Femur (tissue), 1 donor: ENCODE measurements at regions not wholly inside any gene's neighbourhood (a gene's known extent, or its start where the extent isn't known, plus 50 kb on each side); places are given as distances from the start of the nearest gene placed in this dataset.
"Not testable (repeated sequence)": the region's sequence is repeated elsewhere in the genome, so short reads cannot be mapped to it uniquely, and the experiment has no call there.

Experiments used
- DNase-seq: peaks from one replicate; pipeline ENCODE4 v3.0.0-alpha.2; 2017

DNA sequence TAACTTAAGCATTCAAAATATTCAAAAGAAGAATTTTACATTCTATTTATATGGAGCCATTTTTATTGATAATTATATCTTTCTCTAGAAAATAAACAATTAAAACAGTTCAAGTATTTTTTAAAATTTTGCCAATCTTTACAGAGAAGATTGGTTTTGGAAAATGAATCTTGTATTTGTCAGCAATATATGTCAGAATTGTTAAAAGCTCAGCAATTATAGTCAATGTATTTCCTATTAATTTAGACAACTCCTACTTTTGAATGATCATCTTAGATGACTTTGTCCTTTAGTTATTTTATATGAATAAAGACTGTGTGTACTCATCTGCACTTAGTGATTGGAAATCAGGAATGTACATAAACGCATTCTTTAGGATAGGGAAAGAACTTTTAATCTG is 223.9 kb upstream of the MAD2L1 start:
- DNase-seq, result no peak

DNA sequence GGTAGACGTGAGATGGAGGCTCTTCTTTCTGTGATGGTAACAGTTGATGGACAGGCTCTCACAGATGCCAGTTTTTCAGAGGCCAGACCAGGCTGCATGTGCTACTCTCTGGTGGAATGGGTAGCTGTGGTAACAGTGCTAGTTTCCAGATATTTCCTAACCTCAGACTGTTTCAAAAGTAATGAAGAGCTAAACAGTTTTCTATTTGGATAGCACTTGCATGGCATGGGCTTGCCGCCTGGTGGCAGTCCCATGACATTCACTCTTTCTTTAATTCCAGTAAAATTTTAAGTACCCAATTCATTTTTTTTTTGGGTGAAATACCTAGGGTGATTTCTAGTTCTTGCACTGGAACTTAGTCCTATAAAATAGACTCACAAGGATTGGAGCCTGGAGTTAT is 220.2 kb upstream of the MAD2L1 start:
- no peak for DNase-seq

- no peak for DNase-seq
Observed at GRCh38 chr4:120281581-120281980, 214.9 kb upstream of the MAD2L1 start.

DNA sequence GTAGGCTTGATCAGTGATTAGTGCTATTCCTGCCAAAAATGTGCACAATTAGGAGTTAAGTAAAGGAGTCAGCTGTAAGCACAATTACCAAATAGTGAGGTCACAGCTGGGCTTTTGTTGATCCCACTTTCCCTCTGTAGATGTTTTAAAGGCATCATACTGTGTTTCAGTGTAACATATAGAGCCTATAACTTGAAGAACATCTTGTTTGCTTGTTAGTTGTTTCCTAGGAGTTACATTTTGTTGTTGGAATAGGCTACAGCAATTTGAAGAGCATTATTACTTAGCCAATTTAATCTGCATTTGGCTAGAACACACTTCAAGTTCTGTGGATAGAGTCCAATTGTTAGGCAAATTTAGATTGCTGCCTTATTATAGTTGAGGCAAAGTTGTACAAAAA is 210.7 kb upstream of the MAD2L1 start:
- DNase-seq, result no peak

DNA sequence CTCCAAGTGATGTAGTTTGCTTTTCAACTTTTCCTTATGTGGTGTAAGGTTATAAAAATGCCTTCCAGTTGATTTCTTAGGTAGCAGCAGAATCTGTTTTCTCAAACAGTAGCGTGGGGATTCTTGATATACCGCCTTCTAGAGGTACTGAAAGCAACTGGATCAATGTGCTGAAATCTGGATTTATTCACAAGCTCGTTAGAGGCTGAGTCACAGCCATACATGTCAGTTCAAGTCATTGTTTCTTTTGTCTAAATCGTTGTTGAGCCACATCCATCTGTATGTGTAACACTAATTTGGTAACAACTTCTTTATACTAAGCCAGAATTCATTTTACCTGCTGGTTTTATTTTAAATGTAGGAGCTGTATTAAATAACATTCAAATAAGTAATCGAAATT is 200.0 kb upstream of the MAD2L1 start:
- no peak for DNase-seq

- DNase-seq, result no peak
Observed at GRCh38 chr4:120263618-120264017, 197.0 kb upstream of the MAD2L1 start.

- DNase-seq, result no peak
Observed at GRCh38 chr4:120261117-120261516, 194.5 kb upstream of the MAD2L1 start.

DNA sequence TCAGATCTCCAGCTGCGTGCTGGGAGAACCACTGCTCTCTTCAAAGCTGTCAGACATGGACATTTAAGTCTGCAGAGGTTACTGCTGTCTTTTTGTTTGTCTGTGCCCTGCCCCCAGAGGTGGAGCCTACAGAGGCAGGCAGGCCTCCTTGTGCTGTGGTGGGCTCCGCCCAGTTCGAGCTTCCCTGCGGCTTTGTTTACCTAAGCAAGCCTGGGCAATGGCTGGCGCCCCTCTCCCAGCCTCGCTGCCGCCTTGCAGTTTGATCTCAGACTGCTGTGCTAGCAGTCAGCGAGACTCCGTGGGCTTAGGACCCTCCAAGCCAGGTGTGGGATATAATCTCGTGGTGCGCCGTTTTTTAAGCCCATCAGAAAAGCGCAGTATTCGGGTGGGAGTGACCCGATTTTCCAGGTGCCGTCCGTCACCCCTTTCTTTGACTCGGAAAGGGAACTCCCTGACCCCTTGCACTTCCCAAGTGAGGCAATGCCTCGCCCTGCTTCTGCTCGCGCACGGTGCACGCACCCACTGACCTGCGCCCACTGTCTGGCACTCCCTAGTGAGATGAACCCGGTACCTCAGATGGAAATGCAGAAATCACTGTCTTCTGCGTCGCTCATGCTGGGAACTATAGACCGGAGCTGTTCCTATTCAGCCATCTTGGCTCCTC is 189.6 kb upstream of the MAD2L1 start:
- not testable (repeated sequence) for DNase-seq

GRCh38 chr4:120238277-120238973 is 171.8 kb upstream of the MAD2L1 start:
- DNase-seq, result no peak

DNA sequence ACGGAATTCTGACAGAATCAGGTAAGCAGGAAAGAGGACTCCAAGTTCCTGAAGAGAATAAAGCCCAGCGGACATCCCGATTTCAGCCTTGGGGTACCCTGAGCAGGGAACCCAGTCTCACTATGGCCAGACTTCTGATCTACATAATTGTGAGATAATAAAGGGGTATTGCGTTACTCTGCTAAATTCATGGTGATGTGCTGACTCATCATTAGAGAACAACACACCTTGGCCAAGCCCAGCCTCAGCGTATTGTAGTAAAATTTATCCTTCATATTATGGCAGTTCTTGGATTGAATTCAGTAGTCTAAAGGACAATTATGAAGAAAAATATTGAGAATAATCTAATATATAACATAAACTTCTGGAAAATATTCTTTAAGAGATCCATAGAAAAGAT is 170.2 kb upstream of the MAD2L1 start:
- no peak for DNase-seq

DNA sequence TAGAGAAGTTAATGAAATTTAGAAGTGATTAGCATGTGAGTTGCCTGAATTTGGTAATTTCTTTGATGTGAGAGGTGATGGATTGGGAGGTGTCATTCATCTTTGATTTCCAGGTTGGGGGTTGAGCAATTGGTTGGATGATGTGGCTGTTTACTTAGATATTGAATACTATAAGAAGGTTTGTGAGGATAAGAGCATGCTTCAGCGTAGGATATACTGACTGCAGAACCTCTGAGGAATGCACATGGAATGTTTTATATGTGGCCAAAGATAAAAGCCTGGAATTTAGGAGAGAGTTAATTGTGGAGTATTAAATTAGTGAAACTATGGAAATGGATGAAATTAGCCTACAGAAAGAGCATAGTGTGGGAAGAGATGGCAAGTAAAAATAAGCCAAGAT is 165.4 kb upstream of the MAD2L1 start:
- no peak for DNase-seq

DNA sequence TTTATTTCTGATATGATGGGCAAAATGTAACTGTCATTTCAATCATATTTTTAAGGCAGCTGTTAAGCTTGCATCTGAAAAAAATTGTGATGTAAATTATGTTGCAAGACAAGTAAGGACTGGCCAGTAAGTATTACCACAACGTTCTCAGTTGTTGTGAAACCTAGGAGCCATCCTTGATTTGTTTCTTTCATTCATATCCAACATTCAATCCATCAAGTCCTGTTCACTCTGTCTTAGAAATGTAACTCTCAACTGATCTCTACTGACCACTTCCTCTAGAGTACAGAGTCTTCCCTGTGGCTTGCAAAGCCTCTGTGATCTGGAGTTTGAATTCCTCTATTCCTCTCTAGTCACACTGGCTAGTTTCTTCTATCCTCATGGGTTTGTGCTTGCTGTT is 161.4 kb upstream of the MAD2L1 start:
- no peak for DNase-seq

DNA sequence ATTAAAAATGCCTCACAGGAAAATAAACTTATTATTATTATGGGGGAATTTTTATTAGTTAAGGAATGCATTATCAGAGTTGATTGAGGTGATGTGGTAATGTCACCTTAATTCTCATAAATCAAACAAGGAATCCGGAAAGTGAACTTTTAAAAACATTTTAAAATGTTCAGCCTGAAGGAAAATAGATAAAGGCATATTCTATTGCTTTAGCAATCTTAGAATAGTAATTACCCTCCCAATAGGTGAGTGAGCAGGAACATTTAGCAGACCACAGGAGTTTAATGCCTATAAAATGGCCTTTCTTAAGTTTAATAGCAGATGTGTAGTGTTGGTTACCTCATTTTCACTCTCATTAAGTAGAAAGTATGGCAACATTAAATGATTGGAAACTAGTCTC is 160.9 kb upstream of the MAD2L1 start:
- no peak for DNase-seq

- DNase-seq, result no peak
Observed at GRCh38 chr4:120225527-120225926, 158.9 kb upstream of the MAD2L1 start.

DNA sequence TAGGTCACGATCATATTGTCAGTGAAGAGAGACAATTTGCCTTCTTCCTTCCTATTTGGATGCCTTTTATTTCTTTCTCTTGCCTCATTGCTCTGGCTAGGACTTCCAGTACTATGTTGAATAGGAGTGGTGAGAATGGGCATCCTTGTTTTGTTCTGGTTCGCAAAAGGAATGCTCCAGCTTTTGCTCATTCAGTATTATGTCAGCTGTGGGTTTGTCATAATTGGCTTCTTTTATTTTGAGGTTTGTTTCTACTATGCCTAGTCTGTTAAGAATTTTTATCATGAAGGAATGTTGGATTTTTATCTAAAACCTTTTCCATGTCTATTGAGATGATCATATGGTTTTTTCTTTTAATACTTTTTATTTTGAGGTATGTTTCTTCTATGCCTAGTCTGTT is 152.3 kb upstream of the MAD2L1 start:
- no peak for DNase-seq

- no peak for DNase-seq
Observed at GRCh38 chr4:120215350-120215749, 148.7 kb upstream of the MAD2L1 start.

DNA sequence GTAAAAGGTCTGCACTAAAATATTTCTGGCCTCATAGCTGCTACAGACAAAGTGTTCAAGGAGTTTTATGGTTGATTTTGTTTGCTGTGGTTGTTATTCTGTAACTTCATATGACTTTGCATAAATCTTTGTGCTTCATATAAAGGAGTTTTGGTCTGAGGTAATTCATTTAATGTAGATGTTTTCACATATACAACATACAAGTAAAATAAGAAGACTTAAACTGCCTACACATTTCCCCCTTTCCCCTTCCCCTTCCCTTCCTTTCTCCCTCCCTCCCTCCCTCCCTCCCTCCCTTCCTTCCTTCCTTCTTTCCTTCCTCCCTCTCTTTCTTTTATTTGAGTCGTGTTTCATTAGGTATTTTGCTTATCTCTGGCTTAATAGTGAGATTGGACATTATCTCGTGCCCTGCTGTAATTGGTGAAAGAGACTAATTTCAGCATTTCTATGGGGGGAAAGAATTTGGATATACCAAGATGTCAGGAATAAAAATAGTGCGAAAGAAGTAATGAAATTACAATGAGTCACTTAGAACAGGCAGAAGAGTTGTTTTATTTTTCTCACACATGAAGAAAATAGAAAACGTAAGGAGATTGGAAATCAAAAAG is 144.9 kb upstream of the MAD2L1 start:
- no peak for DNase-seq

DNA sequence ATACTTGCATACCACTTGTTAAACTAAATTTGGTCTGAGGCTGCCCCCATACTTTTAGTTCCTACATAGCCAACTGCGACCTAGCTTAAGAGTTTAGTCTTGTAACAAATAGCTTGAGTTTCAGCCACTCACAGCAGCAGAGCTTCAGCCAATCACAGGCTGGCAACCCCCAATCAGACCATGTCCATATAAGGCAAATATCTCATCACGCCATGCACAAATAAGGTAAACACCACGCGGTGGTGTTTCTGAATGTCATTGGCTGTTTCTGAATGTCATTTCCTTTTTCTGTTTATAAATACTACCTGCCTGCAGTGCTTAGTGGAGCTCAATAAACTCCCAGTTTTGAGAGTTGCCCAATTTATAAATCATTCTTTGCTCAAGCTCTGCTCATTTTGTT is 143.1 kb upstream of the MAD2L1 start:
- DNase-seq, result no peak

- DNase-seq, result no peak
Observed at GRCh38 chr4:120207021-120207420, 140.4 kb upstream of the MAD2L1 start.

- no peak for DNase-seq
Observed at GRCh38 chr4:120202222-120202621, 135.6 kb upstream of the MAD2L1 start.

GRCh38 chr4:120200573-120201110 is 134.0 kb upstream of the MAD2L1 start:
- DNase-seq, result not testable (repeated sequence)

DNA sequence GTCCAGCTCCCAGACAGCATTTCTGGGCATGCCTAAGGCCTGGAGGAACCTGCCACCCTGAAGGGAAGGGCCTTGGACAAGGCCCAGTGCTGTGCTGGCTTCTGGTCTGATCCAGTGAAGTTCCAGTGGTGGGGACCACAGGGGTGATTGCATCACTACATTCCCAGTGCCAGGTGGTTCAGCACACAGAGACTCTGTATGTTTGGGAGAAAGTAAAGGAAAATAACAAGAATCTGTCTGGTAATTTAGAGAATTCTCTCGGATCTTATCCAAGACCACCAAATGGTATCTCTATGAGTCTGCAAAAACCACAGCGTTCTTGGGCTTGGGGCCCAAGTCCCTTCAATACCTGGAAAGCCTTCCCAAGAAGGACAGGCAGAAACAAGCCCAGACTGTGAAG is 131.8 kb upstream of the MAD2L1 start:
- DNase-seq, result peak; percentile 18

- DNase-seq, result no peak
Observed at GRCh38 chr4:120177603-120178002, 111.0 kb upstream of the MAD2L1 start.

DNA sequence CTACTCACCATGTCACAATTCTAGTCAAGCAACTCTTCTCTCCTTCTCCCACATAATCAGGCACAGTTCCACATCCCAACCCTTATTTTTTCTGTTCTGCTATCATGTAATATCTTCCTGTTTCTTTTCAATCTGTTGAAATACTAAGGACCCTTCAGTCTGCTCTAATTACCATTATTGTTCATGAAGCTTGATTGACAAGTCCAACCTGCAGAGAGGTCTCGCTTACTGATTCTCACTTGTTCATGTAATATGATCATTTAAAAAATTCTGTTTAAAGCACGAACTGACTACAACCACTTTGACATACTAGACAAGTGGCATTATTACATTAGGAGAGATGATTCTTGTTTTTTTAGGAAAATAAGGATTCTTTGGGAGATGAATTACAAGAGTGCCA is 108.6 kb upstream of the MAD2L1 start:
- no peak for DNase-seq
